Activated CD4-positive, alpha-beta T cell treated with anti-CD3 and anti-CD28 coated beads, Interleukin-2, Interleukin-4, amounts not matched to agents 100 ng/mL and 50 ng/mL, durations not matched to agents 16 hours and 8 hours (primary cell): ENCODE measurements at regions not wholly inside any gene's neighbourhood (a gene's known extent, or its start where the extent isn't known, plus 50 kb on each side); places are given as distances from the start of the nearest gene placed in this dataset.
"Not testable (repeated sequence)": the region's sequence is repeated elsewhere in the genome, so short reads cannot be mapped to it uniquely, and the experiment has no call there.

Experiments used
- DNase-seq: peaks from one replicate; pipeline ENCODE4 v3.0.0-alpha.2; 2020; ENCODE audit warnings: low spot score

GRCh38 chr9:108444400-108445358 lies 411.1 kb downstream of the ACTL7B start:
- DNase-seq: no peak

- no peak for DNase-seq
Measured at GRCh38 chr9:108443741-108444140, 412.0 kb downstream of the ACTL7B start.

- no peak for DNase-seq
Measured at GRCh38 chr9:108443019-108443633, 412.7 kb downstream of the ACTL7B start.

- DNase-seq: no peak
Measured at GRCh38 chr9:108442627-108443018, 413.2 kb downstream of the ACTL7B start.

GRCh38 chr9:108441726-108442125 lies 414.1 kb downstream of the ACTL7B start:
- no peak for DNase-seq

- DNase-seq: no peak
Measured at GRCh38 chr9:108441251-108441650, 414.5 kb downstream of the ACTL7B start.

GRCh38 chr9:108439947-108440346 lies 415.8 kb downstream of the ACTL7B start:
- no peak for DNase-seq

- DNase-seq: no peak
Measured at GRCh38 chr9:108437656-108438055, 418.1 kb downstream of the ACTL7B start.

- no peak for DNase-seq
Measured at GRCh38 chr9:108436448-108436847, 419.3 kb downstream of the ACTL7B start.

GRCh38 chr9:108434502-108434901 lies 421.3 kb downstream of the ACTL7B start:
- no peak for DNase-seq

- no peak for DNase-seq
Measured at GRCh38 chr9:108434036-108434435, 421.8 kb downstream of the ACTL7B start.

- no peak for DNase-seq
Measured at GRCh38 chr9:108430655-108431054, 425.1 kb downstream of the ACTL7B start.

GRCh38 chr9:108427751-108428150 lies 428.0 kb downstream of the ACTL7B start:
- DNase-seq: no peak

GRCh38 chr9:108426421-108426940 lies 429.3 kb downstream of the ACTL7B start:
- not testable (repeated sequence) for DNase-seq

- no peak for DNase-seq
Measured at GRCh38 chr9:108423433-108423832, 432.4 kb downstream of the ACTL7B start.

GRCh38 chr9:108419379-108419778 lies 436.4 kb downstream of the ACTL7B start:
- no peak for DNase-seq

GRCh38 chr9:108417726-108418125 lies 438.1 kb downstream of the ACTL7B start:
- no peak for DNase-seq

- no peak for DNase-seq
Measured at GRCh38 chr9:108417312-108417711, 438.5 kb downstream of the ACTL7B start.

GRCh38 chr9:108416324-108416723 lies 439.5 kb downstream of the ACTL7B start:
- no peak for DNase-seq

GRCh38 chr9:108413809-108414208 lies 442.0 kb downstream of the ACTL7B start:
- no peak for DNase-seq

- no peak for DNase-seq
Measured at GRCh38 chr9:108412755-108413154, 443.0 kb downstream of the ACTL7B start.

GRCh38 chr9:108411632-108412031 lies 444.2 kb downstream of the ACTL7B start:
- no peak for DNase-seq

- no peak for DNase-seq
Measured at GRCh38 chr9:108410161-108410560, 445.6 kb downstream of the ACTL7B start.
